Neuron (in vitro differentiated cells): ENCODE measurements at regions not wholly inside any gene's neighbourhood (a gene's known extent, or its start where the extent isn't known, plus 50 kb on each side); places are given as distances from the start of the nearest gene placed in this dataset.
A peak's percentile ranks its signal among the peaks of the same experiment; 100 is the strongest.

ENCODE experiments used
- H2AFZ ChIP-seq: one replicate; pipeline ENCODE4 v1.6.1; 2013; ENCODE audit warnings: low read depth, mild to moderate bottlenecking, inconsistent platforms, low read length, moderate library complexity
- H3K27me3 ChIP-seq: one replicate; pipeline ENCODE4 v1.6.1; 2013; ENCODE audit warnings: low read length; ENCODE audit not compliant: insufficient read depth
- H3K36me3 ChIP-seq: one replicate; pipeline ENCODE4 v1.6.1; 2013; ENCODE audit warnings: low read length; ENCODE audit not compliant: insufficient read depth
- H3K4me1 ChIP-seq: one replicate; pipeline ENCODE4 v1.6.1; 2013; ENCODE audit warnings: low read length; ENCODE audit not compliant: insufficient read depth
- H3K4me3 ChIP-seq: 2 replicates; pipeline ENCODE4 v1.5.1; 2013; ENCODE audit warnings: mild to moderate bottlenecking, low read length, moderate library complexity
- H3K9me3 ChIP-seq: one replicate; pipeline ENCODE4 v1.6.1; 2013; ENCODE audit warnings: low read length

GRCh38 chr3:117003501-117003900 lies 293.9 kb downstream of the TUSC7 start:
- Histone ChIP-seq H3K27me3 (no peaks in the 10 kb centered on the region), H3K4me1 (peaks cover 5% of the 10 kb centered on the region), H3K9me3 (no peaks in the 10 kb centered on the region), H3K36me3 (no peaks in the 10 kb centered on the region), H3K4me3 (no peak overlapping the region), H2AFZ (no peak overlapping the region)

DNA sequence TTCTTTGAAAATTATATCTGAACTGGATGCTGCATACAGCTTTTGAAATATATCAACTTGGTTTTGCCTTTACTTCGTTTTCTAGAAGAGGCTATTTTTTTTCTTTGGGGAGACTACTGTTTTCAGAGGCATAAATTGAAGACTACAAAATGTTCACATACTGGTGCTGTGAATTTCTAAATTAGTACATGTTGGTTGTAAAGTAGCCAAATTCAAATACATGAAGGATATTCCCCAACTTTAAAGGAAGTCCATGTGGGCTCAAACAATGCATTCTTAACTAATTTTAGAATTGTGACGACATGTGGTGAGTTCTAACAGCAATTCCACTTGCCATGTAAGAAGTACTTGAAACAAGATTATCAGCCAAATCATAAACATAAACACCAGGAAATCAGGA lies 295.7 kb downstream of the TUSC7 start:
- H3K4me3 ChIP-seq: no peak overlapping the region
- no peaks in the 10 kb centered on the region for H3K27me3 ChIP-seq
- peaks cover 5% of the 10 kb centered on the region for H3K4me1 ChIP-seq
- H2AFZ ChIP-seq: no peak overlapping the region
- H3K9me3 ChIP-seq: no peaks in the 10 kb centered on the region
- H3K36me3 ChIP-seq: no peaks in the 10 kb centered on the region

DNA sequence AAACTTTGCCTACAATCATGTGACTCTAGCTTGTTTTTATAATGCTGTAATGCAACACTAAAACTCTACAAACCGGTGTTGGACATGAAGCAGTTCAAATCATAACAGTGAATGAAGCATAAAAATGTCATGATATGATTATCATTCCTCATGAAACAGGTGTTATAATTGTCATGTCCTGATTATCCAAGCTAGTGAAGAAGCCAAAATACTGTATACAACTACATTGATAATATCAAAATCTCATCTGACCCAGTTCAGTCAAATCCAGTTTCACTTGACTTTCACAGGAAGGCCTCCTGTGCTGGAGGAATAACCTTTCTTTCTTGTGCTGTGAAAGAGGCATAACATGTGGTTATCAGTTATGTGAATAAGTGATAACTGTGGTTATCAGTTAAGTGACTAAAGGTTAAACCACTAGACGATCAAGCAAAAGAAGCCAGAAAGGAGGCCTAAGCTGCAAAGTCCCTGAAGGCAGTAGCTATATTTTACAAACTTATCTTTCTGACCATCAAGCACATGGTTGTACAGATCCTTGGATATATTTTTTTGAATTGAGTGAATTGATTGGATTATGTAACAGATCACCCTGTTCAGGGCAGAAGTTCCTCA lies 296.4 kb downstream of the TUSC7 start:
- Histone ChIP-seq H3K36me3 (no peaks in the 10 kb centered on the region), H2AFZ (no peak overlapping the region), H3K9me3 (no peaks in the 10 kb centered on the region), H3K4me3 (no peak overlapping the region), H3K4me1 (peaks cover 5% of the 10 kb centered on the region), H3K27me3 (no peaks in the 10 kb centered on the region)

GRCh38 chr3:117010318-117010717 lies 300.7 kb downstream of the TUSC7 start:
- Histone ChIP-seq H3K27me3 (no peaks in the 10 kb centered on the region), H3K9me3 (no peaks in the 10 kb centered on the region), H3K36me3 (no peaks in the 10 kb centered on the region), H3K4me3 (no peak overlapping the region), H3K4me1 (no peaks in the 10 kb centered on the region), H2AFZ (no peak overlapping the region)

DNA sequence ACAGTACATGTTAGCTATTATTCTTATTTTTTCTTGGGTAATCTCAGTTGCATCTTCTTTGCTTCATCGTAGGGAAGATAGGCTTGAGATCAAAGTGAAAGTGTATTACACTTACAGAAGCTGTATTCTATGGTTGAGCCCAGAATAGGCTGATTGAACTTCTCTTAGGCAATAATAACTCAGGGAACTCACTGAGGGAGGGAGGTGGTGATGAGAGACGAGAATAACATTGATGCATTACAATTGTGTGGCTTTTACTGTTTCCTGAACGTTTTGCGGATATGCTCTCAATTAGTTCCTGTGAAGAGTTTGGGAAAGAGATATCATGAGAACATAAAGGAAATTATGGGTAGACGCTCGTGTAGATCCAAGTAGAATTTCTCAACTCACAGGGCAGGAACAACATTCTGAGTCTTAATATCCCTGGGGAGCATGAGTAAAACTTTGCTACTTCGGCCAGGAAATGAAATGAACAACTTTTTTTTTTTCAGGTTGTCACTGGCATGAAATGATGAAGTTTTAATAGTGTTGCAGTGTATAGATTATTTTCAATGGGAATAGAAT lies 302.2 kb downstream of the TUSC7 start:
- no peaks in the 10 kb centered on the region for H3K27me3 ChIP-seq
- H3K36me3 ChIP-seq: no peaks in the 10 kb centered on the region
- no peak overlapping the region for H2AFZ ChIP-seq
- no peaks in the 10 kb centered on the region for H3K9me3 ChIP-seq
- no peak overlapping the region for H3K4me3 ChIP-seq
- no peaks in the 10 kb centered on the region for H3K4me1 ChIP-seq

GRCh38 chr3:117016378-117016777 lies 306.8 kb downstream of the TUSC7 start:
- no peaks in the 10 kb centered on the region for H3K27me3 ChIP-seq
- H3K9me3 ChIP-seq: no peaks in the 10 kb centered on the region
- peaks cover 11% of the 10 kb centered on the region for H3K4me1 ChIP-seq
- H3K36me3 ChIP-seq: no peaks in the 10 kb centered on the region
- no peak overlapping the region for H3K4me3 ChIP-seq
- no peak overlapping the region for H2AFZ ChIP-seq

- Histone ChIP-seq H3K36me3 (no peaks in the 10 kb centered on the region), H3K27me3 (no peaks in the 10 kb centered on the region), H3K4me1 (peaks cover 11% of the 10 kb centered on the region), H3K4me3 (no peak overlapping the region), H2AFZ (no peak overlapping the region), H3K9me3 (no peaks in the 10 kb centered on the region)
Measured at GRCh38 chr3:117017135-117017894, 307.7 kb downstream of the TUSC7 start.

DNA sequence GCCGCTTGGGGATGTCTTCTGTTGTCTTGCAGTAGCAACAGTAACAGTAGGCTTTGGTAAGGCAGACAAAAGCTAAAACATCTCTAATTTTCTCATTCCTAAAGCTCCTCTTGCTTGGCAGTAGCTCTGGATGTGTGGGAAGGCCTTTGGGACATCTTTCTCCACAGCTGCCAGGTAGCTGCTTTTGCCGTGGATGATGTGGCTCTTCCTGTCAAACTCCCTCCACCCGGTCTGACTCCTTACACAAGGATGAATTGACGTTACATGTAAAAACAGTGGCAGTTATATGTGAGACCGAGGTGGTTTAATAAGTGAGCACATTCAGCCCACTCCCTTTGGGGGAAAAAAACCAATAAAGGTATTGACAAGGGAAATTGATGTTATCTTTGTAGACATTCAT lies 309.1 kb downstream of the TUSC7 start:
- Histone ChIP-seq H3K9me3 (no peaks in the 10 kb centered on the region), H3K27me3 (no peaks in the 10 kb centered on the region), H3K4me3 (no peak overlapping the region), H3K4me1 (peaks cover 11% of the 10 kb centered on the region), H3K36me3 (no peaks in the 10 kb centered on the region), H2AFZ (peak overlapping the region; percentile 62)

- H3K9me3 ChIP-seq: no peaks in the 10 kb centered on the region
- H3K36me3 ChIP-seq: no peaks in the 10 kb centered on the region
- H3K27me3 ChIP-seq: no peaks in the 10 kb centered on the region
- peaks cover 11% of the 10 kb centered on the region for H3K4me1 ChIP-seq
- H3K4me3 ChIP-seq: no peak overlapping the region
- H2AFZ ChIP-seq: peak overlapping the region; percentile 62
Measured at GRCh38 chr3:117019082-117019713, 309.6 kb downstream of the TUSC7 start.

- H3K36me3 ChIP-seq: no peaks in the 10 kb centered on the region
- peaks cover 3% of the 10 kb centered on the region for H3K9me3 ChIP-seq
- H2AFZ ChIP-seq: no peak overlapping the region
- H3K4me1 ChIP-seq: no peaks in the 10 kb centered on the region
- H3K27me3 ChIP-seq: no peaks in the 10 kb centered on the region
- no peak overlapping the region for H3K4me3 ChIP-seq
Measured at GRCh38 chr3:117026401-117026800, 316.8 kb downstream of the TUSC7 start.

DNA sequence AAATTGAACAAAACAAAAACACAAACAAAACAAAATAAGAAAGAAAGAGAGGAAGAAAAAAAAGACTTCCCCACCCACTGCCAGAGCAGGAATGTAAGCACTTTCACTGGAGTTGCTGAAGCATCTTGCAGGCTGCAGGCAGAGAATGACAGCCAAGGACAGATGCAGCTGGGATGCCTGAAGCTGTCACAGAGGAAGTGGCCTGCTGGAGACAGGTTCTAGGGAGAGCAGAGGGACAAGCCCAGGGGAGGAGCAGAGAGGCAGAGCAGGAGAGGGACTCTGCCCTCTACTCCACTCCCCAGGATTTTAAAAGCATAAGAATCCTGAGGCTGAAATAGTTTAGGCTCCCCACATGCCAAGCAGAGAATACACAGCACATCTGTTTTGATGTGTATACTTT lies 326.2 kb downstream of the TUSC7 start:
- H3K4me3 ChIP-seq: peak overlapping the region; percentile 39
- H3K27me3 ChIP-seq: no peaks in the 10 kb centered on the region

DNA sequence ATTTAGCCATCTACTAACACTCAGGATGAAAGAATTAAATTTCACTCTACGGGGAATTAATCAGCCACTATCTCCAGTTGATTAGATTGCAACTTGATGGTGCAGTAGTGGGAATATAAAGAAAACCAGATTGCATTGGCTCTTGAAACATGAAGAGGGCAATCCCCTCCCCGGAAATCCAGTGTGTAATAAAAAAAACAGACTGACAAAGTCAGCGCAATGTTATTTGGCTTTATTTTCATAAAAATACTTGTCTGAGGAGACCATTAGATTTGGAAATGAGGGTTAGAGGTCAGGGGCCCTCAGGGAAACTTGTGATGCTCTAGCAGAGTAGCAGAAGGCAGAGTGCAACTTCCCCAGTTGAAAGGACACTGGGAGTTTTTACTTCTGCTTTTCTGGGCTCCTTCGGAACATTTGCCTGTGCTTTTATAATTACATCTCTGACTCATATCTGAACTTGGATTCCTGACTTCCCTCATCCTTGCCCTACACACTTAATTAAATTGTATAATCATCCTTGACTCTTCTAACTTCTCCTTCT lies 326.8 kb downstream of the TUSC7 start:
- H3K27me3 ChIP-seq: no peaks in the 10 kb centered on the region
- H3K36me3 ChIP-seq: no peaks in the 10 kb centered on the region
- H2AFZ ChIP-seq: peak overlapping the region; percentile 46
- peaks cover 25% of the 10 kb centered on the region for H3K4me1 ChIP-seq
- peak overlapping the region; percentile 39 for H3K4me3 ChIP-seq
- H3K9me3 ChIP-seq: no peaks in the 10 kb centered on the region

More for the DNA sequence above, 326.2 kb downstream of the TUSC7 start:
- H3K36me3 ChIP-seq: no peaks in the 10 kb centered on the region
- peaks cover 1% of the 10 kb centered on the region for H3K9me3 ChIP-seq
- peak overlapping the region; percentile 46 for H2AFZ ChIP-seq
- peaks cover 25% of the 10 kb centered on the region for H3K4me1 ChIP-seq

DNA sequence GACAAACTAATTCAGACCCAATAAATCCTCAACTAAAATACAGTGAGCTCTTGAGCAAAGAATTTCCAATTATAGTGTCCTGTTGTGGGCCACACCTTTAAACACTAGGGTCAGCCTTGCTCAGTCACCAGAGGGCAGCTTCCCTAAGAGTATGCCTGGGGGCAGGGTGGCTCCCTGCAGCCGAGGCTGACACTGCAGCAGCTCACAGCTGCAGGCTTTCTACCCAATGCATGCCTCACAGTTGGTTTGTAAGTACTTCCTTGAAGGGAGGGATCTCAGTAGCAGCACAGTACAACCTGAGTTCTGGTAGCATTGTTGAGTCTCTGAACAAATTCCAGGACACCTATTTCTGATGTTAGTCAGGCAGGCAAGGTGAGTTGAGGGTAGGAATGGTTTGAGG lies 335.6 kb downstream of the TUSC7 start:
- Histone ChIP-seq H3K4me1 (peaks cover 11% of the 10 kb centered on the region), H3K27me3 (no peaks in the 10 kb centered on the region), H3K9me3 (no peaks in the 10 kb centered on the region), H3K36me3 (no peaks in the 10 kb centered on the region), H3K4me3 (no peak overlapping the region), H2AFZ (no peak overlapping the region)
